ENCODE measurements at regions not wholly inside any gene's neighbourhood (a gene's known extent, or its start where the extent isn't known, plus 50 kb on each side); places are given as distances from the start of the nearest gene placed in this dataset.

GRCh38 chr13:26822146-26822545 is 61.6 kb upstream of the GPR12 start:
- DNase-seq: no peak

- DNase-seq: no peak
Observed at GRCh38 chr13:26821672-26822071, 61.1 kb upstream of the GPR12 start.

GRCh38 chr13:26820871-26821270 is 60.3 kb upstream of the GPR12 start:
- no peak for DNase-seq

GRCh38 chr13:26819046-26819445 is 58.5 kb upstream of the GPR12 start:
- DNase-seq: no peak

GRCh38 chr13:26816881-26817280 is 56.3 kb upstream of the GPR12 start:
- DNase-seq: no peak

- no peak for DNase-seq
Observed at GRCh38 chr13:26813980-26814348, 53.4 kb upstream of the GPR12 start.

GRCh38 chr13:26813321-26813979 is 52.9 kb upstream of the GPR12 start:
- no peak for DNase-seq

- DNase-seq: no peak
Observed at GRCh38 chr13:26811581-26811980, 51.0 kb upstream of the GPR12 start.

Measured in T1000 (cell line).